Neural progenitor cell (in vitro differentiated cells): ENCODE measurements at regions not wholly inside any gene's neighbourhood (a gene's known extent, or its start where the extent isn't known, plus 50 kb on each side); places are given as distances from the start of the nearest gene placed in this dataset.

Experiments
- CTCF ChIP-seq: fragments of 200-600 bp; sonication (generic); IDR thresholded peaks from 2 replicates; pipeline ENCODE4 v1.5.1; 2017; ENCODE audit warnings: antibody characterized with exemption, mild to moderate bottlenecking
- EZH2 ChIP-seq: fragments of 200-600 bp; sonication (generic); IDR thresholded peaks from 2 replicates; pipeline ENCODE4 v1.6.1; 2017; ENCODE audit warnings: antibody characterized with exemption, mild to moderate bottlenecking, moderate library complexity

- TF ChIP-seq EZH2 (no peak), CTCF (no peak)
Observed at GRCh38 chr12:11959117-11959823, 111.5 kb upstream of the BCL2L14 start.
